ENCODE measurements at regions not wholly inside any gene's neighbourhood (a gene's known extent, or its start where the extent isn't known, plus 50 kb on each side); places are given as distances from the start of the nearest gene placed in this dataset.
A peak's percentile ranks its signal among the peaks of the same experiment; 100 is the strongest.

DNA sequence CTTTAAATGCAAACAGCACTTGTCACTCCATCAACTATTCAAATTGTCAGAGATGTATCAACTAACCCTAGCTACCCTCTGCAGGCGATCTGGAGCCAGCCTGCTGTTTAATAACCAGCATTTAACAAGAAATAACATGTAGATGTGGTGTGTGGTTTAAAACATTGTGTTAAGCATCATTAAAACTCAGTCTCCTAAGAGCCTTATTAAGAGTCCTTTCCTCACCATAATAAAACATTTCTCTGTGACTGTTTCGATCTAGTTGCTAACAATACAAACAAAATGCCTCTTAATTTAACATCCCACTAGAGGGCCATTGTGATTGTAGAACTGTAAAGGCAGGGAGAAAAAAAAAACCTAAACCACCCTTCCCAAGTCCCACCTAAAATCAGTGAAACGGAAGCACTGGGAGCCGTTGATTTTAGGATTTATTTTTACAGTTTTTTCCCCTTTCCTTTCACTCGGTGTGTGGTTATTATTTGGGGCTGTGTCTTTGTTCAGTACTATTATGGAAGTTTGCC, 708.6 kb downstream of the C4orf33 start:
- Histone ChIP-seq H3K4me3 (ENCODE audit: extremely low read depth, insufficient read depth, low read length, poor library complexity, severe bottlenecking) (no peak overlapping the region), H3K27ac (ENCODE audit: low read depth, low read length, severe bottlenecking) (no peak overlapping the region), H3K9me3 (ENCODE audit: control insufficient read depth, low read length) (no peaks in the 10 kb centered on the region), H3K36me3 (ENCODE audit: control insufficient read depth, insufficient read depth, low read length) (no peaks in the 10 kb centered on the region), H3K4me1 (ENCODE audit: control insufficient read depth, insufficient read depth, low read length, poor library complexity, severe bottlenecking) (peaks cover 6% of the 10 kb centered on the region)
- no CpG with 5 or more reads among the region's 5 CpGs for WGBS, 2 experiments (ENCODE audit: insufficient coverage in 2 of 2)

- H3K9me3 ChIP-seq (ENCODE audit: control insufficient read depth, low read length), result no peaks in the 10 kb centered on the region
- H3K27ac ChIP-seq (ENCODE audit: low read depth, low read length, severe bottlenecking), result no peak overlapping the region
- H3K36me3 ChIP-seq (ENCODE audit: control insufficient read depth, insufficient read depth, low read length), result no peaks in the 10 kb centered on the region
- H3K4me3 ChIP-seq (ENCODE audit: extremely low read depth, insufficient read depth, low read length, poor library complexity, severe bottlenecking), result no peak overlapping the region
- H3K4me1 ChIP-seq (ENCODE audit: control insufficient read depth, insufficient read depth, low read length, poor library complexity, severe bottlenecking), result peaks cover 6% of the 10 kb centered on the region
These were observed 711.0 kb downstream of the C4orf33 start for GRCh38 chr4:129806986-129807385.

GRCh38 chr4:129808242-129808641, 712.3 kb downstream of the C4orf33 start:
- Histone ChIP-seq H3K9me3 (ENCODE audit: control insufficient read depth, low read length) (no peaks in the 10 kb centered on the region), H3K4me3 (ENCODE audit: extremely low read depth, insufficient read depth, low read length, poor library complexity, severe bottlenecking) (no peak overlapping the region), H3K36me3 (ENCODE audit: control insufficient read depth, insufficient read depth, low read length) (no peaks in the 10 kb centered on the region), H3K4me1 (ENCODE audit: control insufficient read depth, insufficient read depth, low read length, poor library complexity, severe bottlenecking) (peaks cover 3% of the 10 kb centered on the region), H3K27ac (ENCODE audit: low read depth, low read length, severe bottlenecking) (no peak overlapping the region)
- no CpG with 5 or more reads among the region's 1 CpG for WGBS, 2 experiments (ENCODE audit: insufficient coverage in 2 of 2)

DNA sequence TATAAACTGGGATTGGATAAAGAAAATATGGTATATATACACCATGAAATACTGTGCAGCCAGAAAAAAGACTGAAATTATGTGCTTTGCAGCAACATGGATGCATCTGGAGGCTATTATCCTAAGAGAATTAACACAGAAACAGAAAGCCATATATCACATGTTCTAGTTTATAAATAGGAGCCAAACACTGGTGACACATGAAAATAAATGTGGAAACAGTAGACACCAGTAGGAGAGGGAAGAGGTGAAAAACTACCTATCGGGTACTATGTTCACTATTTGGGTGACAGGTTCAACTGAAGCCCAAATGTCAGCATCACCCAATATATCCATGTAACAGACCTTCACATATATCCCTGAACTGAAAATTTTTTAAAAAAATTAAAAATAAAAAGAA, 725.1 kb downstream of the C4orf33 start:
- H3K27ac ChIP-seq (ENCODE audit: low read depth, low read length, severe bottlenecking), result no peak overlapping the region
- WGBS, 2 experiments (ENCODE audit: insufficient coverage in 2 of 2), result no CpG with 5 or more reads among the region's 1 CpG
- H3K9me3 ChIP-seq (ENCODE audit: control insufficient read depth, low read length), result no peaks in the 10 kb centered on the region
- peaks cover 22% of the 10 kb centered on the region for H3K4me1 ChIP-seq (ENCODE audit: control insufficient read depth, insufficient read depth, low read length, poor library complexity, severe bottlenecking)
- H3K4me3 ChIP-seq (ENCODE audit: extremely low read depth, insufficient read depth, low read length, poor library complexity, severe bottlenecking), result no peak overlapping the region
- no peaks in the 10 kb centered on the region for H3K36me3 ChIP-seq (ENCODE audit: control insufficient read depth, insufficient read depth, low read length)

DNA sequence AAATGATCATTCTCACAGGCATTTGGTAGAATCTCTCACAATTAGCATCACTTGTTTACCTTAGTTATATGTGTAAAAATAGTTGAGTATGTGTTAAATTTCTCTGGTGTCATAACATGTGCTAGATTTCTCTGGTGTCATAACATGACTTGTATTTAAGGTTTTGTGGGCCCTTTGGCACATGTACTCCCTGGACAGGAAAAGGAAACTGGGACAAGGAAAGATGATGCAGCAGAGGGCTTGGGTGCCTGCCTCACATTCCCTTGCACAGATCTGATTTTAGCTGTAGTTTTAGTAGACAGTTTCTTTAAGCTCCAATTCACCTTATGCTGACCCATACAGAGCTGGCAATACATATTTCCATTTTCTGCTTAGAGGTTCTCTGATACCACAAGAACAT, 726.0 kb downstream of the C4orf33 start:
- Histone ChIP-seq H3K36me3 (ENCODE audit: control insufficient read depth, insufficient read depth, low read length) (no peaks in the 10 kb centered on the region), H3K4me1 (ENCODE audit: control insufficient read depth, insufficient read depth, low read length, poor library complexity, severe bottlenecking) (peaks cover 22% of the 10 kb centered on the region), H3K27ac (ENCODE audit: low read depth, low read length, severe bottlenecking) (peak overlapping the region; percentile 89), H3K4me3 (ENCODE audit: extremely low read depth, insufficient read depth, low read length, poor library complexity, severe bottlenecking) (no peak overlapping the region), H3K9me3 (ENCODE audit: control insufficient read depth, low read length) (no peaks in the 10 kb centered on the region)

- WGBS, 2 experiments (ENCODE audit: insufficient coverage in 2 of 2), result 67 to 70% methylated on average over 1 of the region's 2 CpGs
- Histone ChIP-seq H3K4me1 (ENCODE audit: control insufficient read depth, insufficient read depth, low read length, poor library complexity, severe bottlenecking) (peaks cover 22% of the 10 kb centered on the region), H3K4me3 (ENCODE audit: extremely low read depth, insufficient read depth, low read length, poor library complexity, severe bottlenecking) (no peak overlapping the region), H3K9me3 (ENCODE audit: control insufficient read depth, low read length) (no peaks in the 10 kb centered on the region), H3K36me3 (ENCODE audit: control insufficient read depth, insufficient read depth, low read length) (no peaks in the 10 kb centered on the region), H3K27ac (ENCODE audit: low read depth, low read length, severe bottlenecking) (peak overlapping the region; percentile 89)
These were observed 726.7 kb downstream of the C4orf33 start for GRCh38 chr4:129822701-129823100.

DNA sequence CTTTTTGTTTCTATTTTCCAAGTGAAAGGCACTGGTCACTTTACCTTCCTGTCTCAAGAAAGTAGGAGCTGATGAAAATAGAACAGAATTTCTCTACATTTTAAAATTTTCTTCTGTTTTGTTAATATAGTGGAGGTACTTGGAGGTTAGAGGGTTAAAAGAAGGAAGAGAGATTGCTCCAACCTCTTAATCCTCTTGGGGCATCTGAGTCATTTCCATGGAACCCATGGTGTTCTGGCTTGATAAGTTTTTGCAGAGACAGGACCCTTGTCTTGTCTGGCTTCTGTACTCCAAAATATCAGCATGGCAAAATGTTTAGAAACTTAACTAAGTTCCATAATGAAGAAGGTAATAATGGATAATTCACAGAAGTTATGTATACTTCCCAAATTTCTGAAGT, 727.2 kb downstream of the C4orf33 start:
- Histone ChIP-seq H3K4me3 (ENCODE audit: extremely low read depth, insufficient read depth, low read length, poor library complexity, severe bottlenecking) (no peak overlapping the region), H3K27ac (ENCODE audit: low read depth, low read length, severe bottlenecking) (peak overlapping the region; percentile 89), H3K4me1 (ENCODE audit: control insufficient read depth, insufficient read depth, low read length, poor library complexity, severe bottlenecking) (peaks cover 22% of the 10 kb centered on the region), H3K9me3 (ENCODE audit: control insufficient read depth, low read length) (no peaks in the 10 kb centered on the region), H3K36me3 (ENCODE audit: control insufficient read depth, insufficient read depth, low read length) (no peaks in the 10 kb centered on the region)

- no peak overlapping the region for H3K4me3 ChIP-seq (ENCODE audit: extremely low read depth, insufficient read depth, low read length, poor library complexity, severe bottlenecking)
- H3K4me1 ChIP-seq (ENCODE audit: control insufficient read depth, insufficient read depth, low read length, poor library complexity, severe bottlenecking), result no peaks in the 10 kb centered on the region
- H3K36me3 ChIP-seq (ENCODE audit: control insufficient read depth, insufficient read depth, low read length), result no peaks in the 10 kb centered on the region
- no peak overlapping the region for H3K27ac ChIP-seq (ENCODE audit: low read depth, low read length, severe bottlenecking)
- no CpG with 5 or more reads among the region's 2 CpGs for WGBS, 2 experiments (ENCODE audit: insufficient coverage in 2 of 2)
- no peaks in the 10 kb centered on the region for H3K9me3 ChIP-seq (ENCODE audit: control insufficient read depth, low read length)
These were observed 733.4 kb downstream of the C4orf33 start for GRCh38 chr4:129829373-129829772.

- Histone ChIP-seq H3K36me3 (ENCODE audit: control insufficient read depth, insufficient read depth, low read length) (no peaks in the 10 kb centered on the region), H3K4me3 (ENCODE audit: extremely low read depth, insufficient read depth, low read length, poor library complexity, severe bottlenecking) (no peak overlapping the region), H3K9me3 (ENCODE audit: control insufficient read depth, low read length) (peaks cover 3% of the 10 kb centered on the region), H3K27ac (ENCODE audit: low read depth, low read length, severe bottlenecking) (no peak overlapping the region), H3K4me1 (ENCODE audit: control insufficient read depth, insufficient read depth, low read length, poor library complexity, severe bottlenecking) (no peaks in the 10 kb centered on the region)
- 67 to 73% methylated on average over 1 to 2 of the region's 3 CpGs for WGBS, 2 experiments (ENCODE audit: insufficient coverage in 2 of 2)
These were observed 743.7 kb downstream of the C4orf33 start for GRCh38 chr4:129839687-129840086.

DNA sequence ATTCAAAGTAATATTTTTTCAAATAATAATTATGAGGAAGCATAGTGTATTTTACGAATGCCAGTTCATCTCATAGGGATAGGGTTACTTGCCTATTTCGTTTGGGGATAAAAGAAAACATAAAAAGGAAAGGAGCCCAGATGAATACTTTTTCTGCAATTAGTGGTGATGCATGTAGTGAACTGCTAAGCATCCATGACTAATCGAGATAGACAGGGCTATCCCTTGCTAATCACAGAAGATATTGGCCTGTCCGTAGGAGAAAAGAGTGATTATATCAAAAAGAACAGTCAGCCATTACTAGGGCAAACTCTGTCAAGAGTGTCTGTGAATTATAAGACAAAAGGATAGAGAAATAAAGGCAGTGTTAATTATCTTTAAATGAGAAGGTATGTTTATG, 746.1 kb downstream of the C4orf33 start:
- Histone ChIP-seq H3K4me3 (ENCODE audit: extremely low read depth, insufficient read depth, low read length, poor library complexity, severe bottlenecking) (no peak overlapping the region), H3K27ac (ENCODE audit: low read depth, low read length, severe bottlenecking) (no peak overlapping the region), H3K9me3 (ENCODE audit: control insufficient read depth, low read length) (peaks cover 3% of the 10 kb centered on the region), H3K4me1 (ENCODE audit: control insufficient read depth, insufficient read depth, low read length, poor library complexity, severe bottlenecking) (no peaks in the 10 kb centered on the region), H3K36me3 (ENCODE audit: control insufficient read depth, insufficient read depth, low read length) (no peaks in the 10 kb centered on the region)
- WGBS, 2 experiments (ENCODE audit: insufficient coverage in 2 of 2), result 81 to 88% methylated on average over 2 to 4 of the region's 4 CpGs

DNA sequence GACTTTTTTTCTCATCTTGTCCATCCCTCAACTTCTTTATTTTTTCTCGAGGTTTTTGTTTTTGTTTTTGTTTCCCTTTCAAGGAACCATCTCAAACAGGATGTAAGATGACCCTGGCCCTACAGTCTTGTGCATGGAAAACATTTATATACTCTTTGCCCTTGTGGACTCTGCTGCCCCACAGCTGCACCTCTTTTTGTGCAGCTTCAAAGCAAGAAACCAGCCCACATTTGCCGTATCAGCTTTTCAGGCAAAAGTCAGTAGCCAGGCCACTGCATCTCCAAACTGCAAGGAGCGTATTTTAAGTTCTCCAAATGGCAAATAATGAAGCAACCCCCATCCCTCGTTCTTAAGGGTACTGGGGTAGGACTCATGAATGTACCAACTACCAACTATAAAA, 756.5 kb downstream of the C4orf33 start:
- no peak overlapping the region for H3K4me3 ChIP-seq (ENCODE audit: extremely low read depth, insufficient read depth, low read length, poor library complexity, severe bottlenecking)
- no peak overlapping the region for H3K27ac ChIP-seq (ENCODE audit: low read depth, low read length, severe bottlenecking)
- no peaks in the 10 kb centered on the region for H3K4me1 ChIP-seq (ENCODE audit: control insufficient read depth, insufficient read depth, low read length, poor library complexity, severe bottlenecking)
- no peaks in the 10 kb centered on the region for H3K9me3 ChIP-seq (ENCODE audit: control insufficient read depth, low read length)
- H3K36me3 ChIP-seq (ENCODE audit: control insufficient read depth, insufficient read depth, low read length), result no peaks in the 10 kb centered on the region
- WGBS, 2 experiments (ENCODE audit: insufficient coverage in 2 of 2), result 87 to 100% methylated on average over 2 of the region's 4 CpGs
